GM21737 (cell line): ENCODE measurements at regions not wholly inside any gene's neighbourhood (a gene's known extent, or its start where the extent isn't known, plus 50 kb on each side); places are given as distances from the start of the nearest gene placed in this dataset.
"Not testable (repeated sequence)": the region's sequence is repeated elsewhere in the genome, so short reads cannot be mapped to it uniquely, and the experiment has no call there.

Experiments used
- ATAC-seq: cut with Tn5 transposase; IDR thresholded peaks from one replicate; pipeline ENCODE4 v1.9.1; 2021; ENCODE audit warnings: mild to moderate bottlenecking, moderate library complexity; ENCODE audit not compliant: unreplicated experiment

- ATAC-seq = no peak
Observed at GRCh38 chr9:7739595-7739994, 60.0 kb downstream of the DMAC1 start.

DNA sequence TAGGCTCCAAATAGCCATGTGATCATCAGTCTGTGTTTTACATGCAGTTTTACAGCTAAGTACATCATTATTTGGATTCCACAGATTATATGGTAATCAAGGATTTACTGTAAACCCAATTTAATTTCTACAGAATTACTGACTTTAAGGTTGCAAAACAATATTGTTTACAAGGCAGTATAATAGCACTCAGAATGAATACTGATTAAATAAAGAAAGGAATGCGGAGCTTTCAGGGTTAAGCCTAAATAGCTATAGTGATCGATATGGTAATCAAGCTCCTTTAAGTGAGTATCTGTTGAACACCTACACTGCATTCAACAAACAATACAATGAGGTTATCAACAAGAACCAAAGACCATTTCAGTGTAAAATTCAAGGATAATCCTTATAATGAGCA is 64.3 kb downstream of the DMAC1 start:
- no peak for ATAC-seq

GRCh38 chr9:7730164-7730445 is 69.5 kb downstream of the DMAC1 start:
- no peak for ATAC-seq

DNA sequence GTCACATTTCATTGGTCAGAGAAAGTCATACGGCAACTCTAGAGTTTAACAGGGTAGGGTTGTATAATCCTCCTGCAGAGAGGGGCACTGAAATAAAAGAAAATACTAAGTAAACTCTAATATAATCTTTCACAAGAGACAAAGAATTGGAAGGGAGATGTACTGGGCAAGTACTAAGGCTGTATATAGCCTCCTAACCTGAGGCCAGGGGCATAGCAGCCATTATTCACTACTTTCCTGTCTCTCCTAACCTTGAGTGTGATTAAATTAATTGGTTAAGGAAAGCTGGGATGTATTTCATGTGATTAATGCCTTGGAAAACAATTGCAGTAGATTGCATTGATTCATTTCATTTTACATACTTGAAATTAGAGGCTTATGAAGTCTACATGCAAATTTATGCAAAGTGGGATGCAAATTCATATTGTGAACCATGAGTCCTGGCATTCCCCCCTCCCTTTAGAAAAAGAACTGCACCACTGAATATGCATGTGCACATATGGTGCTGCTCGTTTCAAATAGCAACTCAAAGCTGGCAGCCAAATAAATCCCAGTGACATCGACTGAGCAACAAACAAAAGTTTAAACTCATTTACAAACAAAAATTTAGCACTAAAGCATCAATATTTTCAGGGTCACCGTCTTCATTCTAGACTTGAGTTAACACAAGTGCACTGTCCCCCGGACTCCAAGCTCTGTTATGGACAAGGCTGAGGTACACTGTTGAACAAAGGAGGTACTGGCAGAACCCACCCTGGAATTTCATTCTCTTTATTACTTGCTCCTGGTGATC is 70.0 kb downstream of the DMAC1 start:
- ATAC-seq = no peak

DNA sequence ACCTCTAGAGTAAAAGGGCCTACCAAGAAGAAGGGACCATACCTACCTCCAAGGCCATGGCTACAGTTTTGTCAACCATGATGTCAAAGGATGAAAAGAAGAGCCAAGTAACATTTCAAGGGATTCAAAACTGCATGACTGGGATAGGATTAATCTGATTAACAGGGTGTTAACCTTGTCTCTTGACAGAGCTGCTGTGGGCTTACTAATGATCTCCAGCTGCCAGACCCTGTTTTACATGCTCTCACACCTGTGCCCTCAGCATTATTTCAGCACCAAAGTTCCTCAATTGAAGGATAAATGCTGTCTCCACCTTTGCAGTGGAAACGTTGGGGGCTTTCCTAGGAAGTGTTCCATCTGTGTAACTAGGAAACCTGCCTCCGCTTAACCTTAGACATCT is 78.3 kb downstream of the DMAC1 start:
- ATAC-seq = no peak

- not testable (repeated sequence) for ATAC-seq
Observed at GRCh38 chr9:7713088-7713487, 86.5 kb downstream of the DMAC1 start.

- no peak for ATAC-seq
Observed at GRCh38 chr9:7710686-7711085, 88.9 kb downstream of the DMAC1 start.

GRCh38 chr9:7707934-7708333 is 91.6 kb downstream of the DMAC1 start:
- no peak for ATAC-seq

- no peak for ATAC-seq
Observed at GRCh38 chr9:7704543-7704942, 95.0 kb downstream of the DMAC1 start.

GRCh38 chr9:7691909-7692308 is 107.7 kb downstream of the DMAC1 start:
- no peak for ATAC-seq

DNA sequence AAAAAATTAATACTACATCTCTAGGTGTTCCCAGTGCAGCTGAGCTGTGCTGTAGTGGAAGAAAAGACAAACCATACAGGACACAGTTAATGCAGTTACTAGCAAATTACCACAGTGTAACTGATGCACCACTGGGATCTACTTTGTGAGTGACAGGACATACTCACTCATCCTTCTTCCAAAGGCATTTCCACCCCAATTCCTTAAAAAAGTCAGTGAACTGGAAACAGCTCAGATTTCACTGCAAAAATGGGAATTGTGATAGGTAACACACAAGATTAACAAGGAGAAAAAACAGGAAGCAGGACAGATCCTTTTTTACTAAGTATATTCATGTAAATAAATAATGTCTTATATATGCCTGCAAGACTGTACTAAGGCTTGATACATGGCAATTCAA is 109.6 kb downstream of the DMAC1 start:
- ATAC-seq = no peak

- ATAC-seq = no peak
Observed at GRCh38 chr9:7688626-7689025, 111.0 kb downstream of the DMAC1 start.

- no peak for ATAC-seq
Observed at GRCh38 chr9:7676609-7677156, 122.9 kb downstream of the DMAC1 start.

- ATAC-seq = no peak
Observed at GRCh38 chr9:7671847-7672246, 127.7 kb downstream of the DMAC1 start.

DNA sequence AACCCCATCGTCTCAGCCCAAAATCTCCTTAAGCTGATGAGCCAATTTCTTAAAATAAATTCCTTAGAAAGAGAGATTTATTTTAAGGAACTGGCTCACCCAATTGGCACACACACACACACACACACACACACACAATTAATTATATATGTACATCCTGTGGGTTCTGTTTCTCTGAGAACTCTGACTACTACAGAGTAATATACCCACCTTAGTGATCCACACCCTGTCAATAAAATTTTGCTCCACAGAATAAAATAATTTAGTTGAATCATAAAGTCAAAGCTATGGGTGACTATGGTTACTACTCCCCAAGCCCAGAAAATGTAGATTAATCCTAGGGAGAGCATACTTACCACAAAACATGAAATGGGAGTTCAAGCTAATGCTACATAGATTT is 131.0 kb downstream of the DMAC1 start:
- ATAC-seq = no peak

- ATAC-seq = no peak
Observed at GRCh38 chr9:7665874-7666273, 133.7 kb downstream of the DMAC1 start.

DNA sequence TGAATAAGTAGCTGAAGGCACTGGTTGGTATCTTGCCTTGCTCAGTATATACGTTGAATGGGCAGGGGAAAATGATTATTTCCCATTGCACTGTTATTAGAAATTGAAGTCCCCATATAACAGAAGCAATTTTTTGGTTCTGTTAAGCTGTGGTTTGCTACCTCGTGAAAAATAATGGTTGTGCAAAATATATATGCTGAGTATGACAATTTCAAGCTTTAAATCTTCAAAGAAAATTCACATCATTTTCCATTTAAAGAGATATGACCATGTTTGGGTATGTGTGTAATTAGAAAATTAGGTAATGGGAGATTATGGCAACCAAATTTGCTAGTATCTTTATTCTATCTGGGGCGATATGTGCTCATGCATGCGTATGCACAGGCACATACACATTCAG is 139.8 kb downstream of the DMAC1 start:
- ATAC-seq = no peak

DNA sequence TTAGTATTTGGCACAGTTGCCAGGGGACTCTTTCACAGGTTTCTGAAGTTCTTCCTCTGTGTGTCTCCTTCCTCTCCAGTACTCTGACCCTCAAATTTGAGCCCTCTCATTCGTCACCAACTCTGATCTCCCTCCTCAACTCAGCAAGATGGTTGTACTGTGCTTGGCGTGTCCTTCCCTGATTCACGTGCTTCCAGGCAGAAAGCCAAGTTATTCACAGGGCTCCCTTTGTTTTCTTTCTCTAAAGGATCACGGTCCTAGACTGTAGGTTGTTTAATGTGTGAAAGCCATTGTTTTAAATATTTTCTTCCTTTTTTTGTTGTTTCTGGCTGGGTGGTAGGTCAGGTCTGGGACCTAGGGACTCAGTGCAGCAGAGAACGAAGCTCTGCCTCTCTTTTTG is 142.9 kb downstream of the DMAC1 start:
- no peak for ATAC-seq

- no peak for ATAC-seq
Observed at GRCh38 chr9:7653262-7653661, 146.3 kb downstream of the DMAC1 start.

DNA sequence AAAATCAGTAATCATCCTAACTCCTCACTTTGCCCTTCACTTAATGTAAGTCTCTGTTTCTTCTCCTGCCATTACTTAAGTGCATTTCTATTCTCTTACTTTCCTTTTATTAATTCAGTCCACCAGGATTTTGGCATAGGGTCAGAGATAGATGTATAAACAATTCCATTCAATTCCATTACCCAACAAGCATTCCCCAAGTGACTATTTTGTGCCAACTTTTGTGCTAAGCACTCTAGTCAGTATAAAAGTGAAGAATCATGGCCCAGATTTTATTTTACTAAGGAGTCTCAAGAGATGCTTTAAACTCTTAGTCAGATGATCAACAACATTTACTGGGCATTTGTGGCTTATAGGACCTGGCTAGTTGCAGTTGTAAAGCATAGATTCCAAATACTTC is 159.3 kb downstream of the DMAC1 start:
- ATAC-seq = no peak

DNA sequence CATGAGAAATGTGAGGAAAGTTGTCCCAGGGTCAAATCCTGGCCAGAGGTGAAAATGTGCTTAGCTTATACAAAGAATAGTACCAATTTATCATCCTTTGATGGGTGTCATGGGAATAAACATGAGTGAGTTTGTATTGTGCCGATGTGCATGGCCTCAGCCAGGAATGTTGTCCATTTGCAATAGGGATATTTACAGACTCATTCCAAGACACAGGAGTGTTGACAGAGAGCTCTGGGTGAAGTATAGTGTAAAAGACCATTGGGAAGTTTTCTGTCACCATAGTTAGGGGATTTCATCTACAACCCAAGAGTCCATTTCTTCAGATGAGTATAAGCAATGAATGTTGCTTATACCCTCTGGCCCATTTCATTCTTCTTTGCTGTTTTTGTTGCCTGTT is 160.1 kb downstream of the DMAC1 start:
- no peak for ATAC-seq

- no peak for ATAC-seq
Observed at GRCh38 chr9:7636838-7637467, 162.6 kb downstream of the DMAC1 start.

- ATAC-seq = no peak
Observed at GRCh38 chr9:7636309-7636708, 163.3 kb downstream of the DMAC1 start.
